ENCODE measurements at regions not wholly inside any gene's neighbourhood (a gene's known extent, or its start where the extent isn't known, plus 50 kb on each side); places are given as distances from the start of the nearest gene placed in this dataset.
A peak's percentile ranks its signal among the peaks of the same experiment; 100 is the strongest.

GRCh38 chr13:90518417-90518816, 829.1 kb upstream of the MIR17HG start:
- Histone ChIP-seq H3K27ac (no peak overlapping the region), H3K27me3 (replicated peaks; ENCODE audit: insufficient read depth) (no peaks in the 10 kb centered on the region), H3K36me3 (no peaks in the 10 kb centered on the region), H3K4me1 (replicated peaks) (no peaks in the 10 kb centered on the region), H3K4me3 (no peak overlapping the region), H3K9me3 (no peaks in the 10 kb centered on the region)
- no peak for DNase-seq (ENCODE audit: low spot score)
- TF ChIP-seq POLR2A (IDR thresholded peaks at IDR 0.05): no peak
- no peak for TF ChIP-seq POLR2AphosphoS5 (IDR thresholded peaks at IDR 0.05)
- TF ChIP-seq CTCF (IDR thresholded peaks at IDR 0.05): no peak
- intact Hi-C loops (cut with DNase I): no loop called here

- H3K4me1 ChIP-seq (replicated peaks): no peaks in the 10 kb centered on the region
- intact Hi-C loops (cut with DNase I): no loop called here
- H3K36me3 ChIP-seq: no peaks in the 10 kb centered on the region
- TF ChIP-seq CTCF (IDR thresholded peaks at IDR 0.05) (no peak), POLR2AphosphoS5 (IDR thresholded peaks at IDR 0.05) (no peak), POLR2A (IDR thresholded peaks at IDR 0.05) (no peak)
- no peaks in the 10 kb centered on the region for H3K9me3 ChIP-seq
- WGBS: 53% methylated on average over 3 of the region's 3 CpGs
- no peak overlapping the region for H3K4me3 ChIP-seq
- no peak overlapping the region for H3K27ac ChIP-seq
- DNase-seq (ENCODE audit: low spot score): no peak
- no peaks in the 10 kb centered on the region for H3K27me3 ChIP-seq (replicated peaks; ENCODE audit: insufficient read depth)
Measured at GRCh38 chr13:90519157-90519556, 828.3 kb upstream of the MIR17HG start.

GRCh38 chr13:90526711-90527110, 820.8 kb upstream of the MIR17HG start:
- intact Hi-C loops (cut with DNase I): no loop called here

GRCh38 chr13:90531744-90532143, 815.7 kb upstream of the MIR17HG start:
- H3K9me3 ChIP-seq: no peaks in the 10 kb centered on the region
- no peak for DNase-seq (ENCODE audit: low spot score)
- no peaks in the 10 kb centered on the region for H3K4me1 ChIP-seq (replicated peaks)
- 78% methylated on average over 2 of the region's 2 CpGs for WGBS
- H3K27ac ChIP-seq: no peak overlapping the region
- TF ChIP-seq CTCF (IDR thresholded peaks at IDR 0.05) (no peak), POLR2A (IDR thresholded peaks at IDR 0.05) (no peak), POLR2AphosphoS5 (IDR thresholded peaks at IDR 0.05) (no peak)
- no peak overlapping the region for H3K4me3 ChIP-seq
- H3K27me3 ChIP-seq (replicated peaks; ENCODE audit: insufficient read depth): no peaks in the 10 kb centered on the region
- H3K36me3 ChIP-seq: no peaks in the 10 kb centered on the region
- intact Hi-C loops (cut with DNase I): no loop called here

More at GRCh38 chr13:90526711-90527110, 820.8 kb upstream of the MIR17HG start:
- TF ChIP-seq POLR2A (IDR thresholded peaks at IDR 0.05) (no peak), CTCF (IDR thresholded peaks at IDR 0.05) (no peak), POLR2AphosphoS5 (IDR thresholded peaks at IDR 0.05) (no peak)
- no peaks in the 10 kb centered on the region for H3K9me3 ChIP-seq
- no peaks in the 10 kb centered on the region for H3K27me3 ChIP-seq (replicated peaks; ENCODE audit: insufficient read depth)
- H3K27ac ChIP-seq: no peak overlapping the region
- no peak overlapping the region for H3K4me3 ChIP-seq
- H3K36me3 ChIP-seq: no peaks in the 10 kb centered on the region
- no peak for DNase-seq (ENCODE audit: low spot score)
- WGBS: 52% methylated on average over 1 of the region's 1 CpG
- no peaks in the 10 kb centered on the region for H3K4me1 ChIP-seq (replicated peaks)

- WGBS: 15% methylated on average over 2 of the region's 2 CpGs
- DNase-seq (ENCODE audit: low spot score): no peak
- Histone ChIP-seq H3K27me3 (replicated peaks; ENCODE audit: insufficient read depth) (no peaks in the 10 kb centered on the region), H3K4me3 (no peak overlapping the region), H3K36me3 (no peaks in the 10 kb centered on the region), H3K9me3 (no peaks in the 10 kb centered on the region), H3K27ac (no peak overlapping the region), H3K4me1 (replicated peaks) (no peaks in the 10 kb centered on the region)
- TF ChIP-seq POLR2AphosphoS5 (IDR thresholded peaks at IDR 0.05) (peak; percentile 51), POLR2A (IDR thresholded peaks at IDR 0.05) (no peak), CTCF (IDR thresholded peaks at IDR 0.05) (no peak)
- intact Hi-C loops (cut with DNase I): no loop called here
Measured at GRCh38 chr13:90532861-90533492, 814.5 kb upstream of the MIR17HG start.

All from prostate gland (tissue), 2 donors.